Lower lobe of right lung (tissue), 2 donors: ENCODE measurements at regions not wholly inside any gene's neighbourhood (a gene's known extent, or its start where the extent isn't known, plus 50 kb on each side); places are given as distances from the start of the nearest gene placed in this dataset.

Experiments
- ATAC-seq, 2 donors: fragments of 200-7000 bp; cut with Tn5 transposase; one replicate each; pipeline ENCODE4 v1.9.1; 2020 to 2022; ENCODE audit warnings: mild to moderate bottlenecking in 2 of 2, moderate library complexity in 2 of 2
- DNase-seq: peaks from one replicate; pipeline ENCODE4 v3.0.0-alpha.2; 2020
- H3K27ac ChIP-seq: fragments of 200-600 bp; one replicate; pipeline ENCODE4 v1.8.0; 2022
- H3K27me3 ChIP-seq: fragments of 200-600 bp; one replicate; pipeline ENCODE4 v1.8.0; 2022; ENCODE audit warnings: low read depth
- H3K36me3 ChIP-seq: fragments of 200-600 bp; one replicate; pipeline ENCODE4 v1.8.0; 2022; ENCODE audit warnings: mild to moderate bottlenecking
- H3K4me1 ChIP-seq: fragments of 200-600 bp; one replicate; pipeline ENCODE4 v1.8.0; 2022
- H3K4me3 ChIP-seq: fragments of 200-600 bp; one replicate; pipeline ENCODE4 v1.8.0; 2022; ENCODE audit warnings: mild to moderate bottlenecking
- H3K9me3 ChIP-seq: fragments of 200-600 bp; one replicate; pipeline ENCODE4 v1.8.0; 2022
- intact Hi-C: fragments of 100-400 bp; cut with DNase I; formaldehyde crosslinking; loops from one replicate; pipeline ENCODE4 v1.11.0; 2022
- TF ChIP-seq, protein P1 (sequence below): fragments of 200-600 bp; IDR thresholded peaks from one replicate; pipeline ENCODE4 v1.8.0; 2022; ENCODE audit warnings: antibody characterized with exemption, mild to moderate bottlenecking
- donor health status: DM: no; HTN: yes; CAD: no; lungs with severe emphysema.

DNA sequence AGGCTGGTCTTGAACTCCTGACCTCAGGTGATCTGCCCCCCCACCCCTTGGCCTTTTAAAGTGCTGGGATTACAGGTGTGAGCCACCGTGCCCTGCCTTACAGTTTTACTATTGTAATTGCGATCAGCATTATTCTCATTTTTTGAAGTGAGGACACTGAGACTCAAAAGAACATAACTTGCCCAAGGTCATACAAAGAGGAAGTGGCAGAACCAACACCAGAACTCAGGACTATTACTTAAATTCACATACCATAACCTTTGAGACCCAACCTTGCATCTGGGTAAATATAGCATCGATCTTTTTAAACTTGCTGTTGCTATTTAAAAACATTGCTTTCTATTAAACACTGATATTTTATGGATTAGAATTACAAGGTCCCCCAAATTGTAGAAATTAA, 54.2 kb downstream of the FOXI1 start:
- Histone ChIP-seq H3K9me3 (no peaks in the 10 kb centered on the region), H3K4me1 (no peaks in the 10 kb centered on the region), H3K4me3 (no peak overlapping the region), H3K27ac (no peak overlapping the region), H3K36me3 (no peaks in the 10 kb centered on the region), H3K27me3 (no peaks in the 10 kb centered on the region)
- ATAC-seq (no peak), DNase-seq (no peak)
- intact Hi-C loops: no loop called here
- TF ChIP-seq, protein P1, sequence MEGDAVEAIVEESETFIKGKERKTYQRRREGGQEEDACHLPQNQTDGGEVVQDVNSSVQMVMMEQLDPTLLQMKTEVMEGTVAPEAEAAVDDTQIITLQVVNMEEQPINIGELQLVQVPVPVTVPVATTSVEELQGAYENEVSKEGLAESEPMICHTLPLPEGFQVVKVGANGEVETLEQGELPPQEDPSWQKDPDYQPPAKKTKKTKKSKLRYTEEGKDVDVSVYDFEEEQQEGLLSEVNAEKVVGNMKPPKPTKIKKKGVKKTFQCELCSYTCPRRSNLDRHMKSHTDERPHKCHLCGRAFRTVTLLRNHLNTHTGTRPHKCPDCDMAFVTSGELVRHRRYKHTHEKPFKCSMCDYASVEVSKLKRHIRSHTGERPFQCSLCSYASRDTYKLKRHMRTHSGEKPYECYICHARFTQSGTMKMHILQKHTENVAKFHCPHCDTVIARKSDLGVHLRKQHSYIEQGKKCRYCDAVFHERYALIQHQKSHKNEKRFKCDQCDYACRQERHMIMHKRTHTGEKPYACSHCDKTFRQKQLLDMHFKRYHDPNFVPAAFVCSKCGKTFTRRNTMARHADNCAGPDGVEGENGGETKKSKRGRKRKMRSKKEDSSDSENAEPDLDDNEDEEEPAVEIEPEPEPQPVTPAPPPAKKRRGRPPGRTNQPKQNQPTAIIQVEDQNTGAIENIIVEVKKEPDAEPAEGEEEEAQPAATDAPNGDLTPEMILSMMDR: no peak

DNA sequence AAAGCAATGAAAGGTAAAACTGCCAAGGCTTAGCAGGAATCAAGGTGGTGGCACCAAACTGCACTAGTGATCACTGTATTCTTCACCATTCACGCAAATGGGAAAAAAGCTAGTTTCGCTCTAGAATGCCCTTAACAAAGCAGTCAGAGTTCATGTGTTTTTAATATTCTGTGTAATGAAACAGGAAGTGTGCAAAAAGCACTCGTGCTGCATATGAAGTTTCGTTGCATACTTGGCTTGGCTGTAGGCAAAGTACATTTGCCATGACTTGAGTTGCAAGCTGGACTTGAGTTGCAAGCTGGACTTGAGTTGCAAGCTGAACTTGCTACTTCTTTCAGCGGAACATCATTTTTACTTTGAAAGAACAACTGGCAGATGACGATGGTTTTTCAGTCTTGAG, 55.4 kb downstream of the FOXI1 start:
- H3K36me3 ChIP-seq: no peaks in the 10 kb centered on the region
- H3K4me3 ChIP-seq: no peak overlapping the region
- H3K9me3 ChIP-seq: no peaks in the 10 kb centered on the region
- H3K27ac ChIP-seq: no peak overlapping the region
- DNase-seq (no peak), ATAC-seq (no peak)
- TF ChIP-seq, protein P1: no peak
- intact Hi-C loops: no loop called here
- H3K27me3 ChIP-seq: no peaks in the 10 kb centered on the region
- H3K4me1 ChIP-seq: no peaks in the 10 kb centered on the region

DNA sequence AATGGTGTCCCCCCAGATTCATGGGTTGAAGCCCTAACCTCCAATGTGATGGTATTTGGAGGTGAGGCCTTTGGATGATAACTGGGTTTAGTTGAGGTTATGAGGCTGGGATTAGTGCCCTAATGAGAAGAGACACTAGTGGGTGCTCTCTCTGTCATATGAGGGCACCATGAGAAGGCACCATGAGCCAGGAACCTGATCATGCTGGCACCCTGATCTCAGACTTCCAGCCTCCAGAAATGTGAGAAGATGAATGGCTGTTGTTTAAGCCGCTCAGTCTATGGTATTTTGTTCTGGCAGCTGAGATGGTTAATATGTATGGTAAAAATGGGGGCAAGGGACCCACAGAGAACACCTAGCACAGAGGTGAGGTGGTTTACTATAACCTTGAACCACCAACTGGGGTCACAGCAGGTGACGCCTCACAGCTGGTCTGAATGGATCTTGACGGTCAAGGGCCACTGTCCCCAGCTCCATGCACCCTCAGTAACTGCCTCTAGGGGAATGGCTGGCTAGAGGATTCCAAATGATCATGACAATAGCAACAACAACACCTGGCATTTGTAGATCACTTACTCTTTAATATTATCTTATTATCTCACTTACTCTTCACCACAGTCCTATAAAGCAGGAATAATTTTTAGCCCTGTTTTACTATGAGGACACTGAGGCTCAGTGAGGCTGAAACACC, 57.1 kb downstream of the FOXI1 start:
- Histone ChIP-seq H3K27me3 (no peaks in the 10 kb centered on the region), H3K9me3 (no peaks in the 10 kb centered on the region), H3K36me3 (no peaks in the 10 kb centered on the region), H3K27ac (no peak overlapping the region), H3K4me3 (no peak overlapping the region), H3K4me1 (no peaks in the 10 kb centered on the region)
- DNase-seq (no peak), ATAC-seq (no peak)
- intact Hi-C loops: no loop called here
- TF ChIP-seq, protein P1: no peak

DNA sequence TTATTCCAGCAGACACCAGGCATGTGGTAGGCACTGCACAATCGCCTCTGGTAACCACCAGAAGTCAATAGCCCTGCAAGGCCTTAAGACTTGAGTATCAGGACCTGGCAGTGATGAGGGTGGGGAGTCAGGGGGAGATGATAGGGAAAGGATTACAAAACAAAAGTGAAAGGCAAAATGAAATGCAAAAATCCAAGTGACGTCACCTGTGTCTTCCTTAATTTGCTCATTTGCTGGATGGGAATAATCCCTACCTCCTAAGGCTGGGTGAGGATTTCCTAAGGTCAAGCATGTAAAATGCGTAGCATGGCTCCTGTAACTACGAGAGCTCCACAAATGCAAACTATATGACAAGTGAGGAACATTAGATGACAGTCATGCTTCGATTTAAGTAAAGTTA, 58.4 kb downstream of the FOXI1 start:
- intact Hi-C loops: no loop called here
- no peaks in the 10 kb centered on the region for H3K36me3 ChIP-seq
- H3K9me3 ChIP-seq: no peaks in the 10 kb centered on the region
- no peaks in the 10 kb centered on the region for H3K4me1 ChIP-seq
- H3K4me3 ChIP-seq: no peak overlapping the region
- H3K27me3 ChIP-seq: no peaks in the 10 kb centered on the region
- no peak for ATAC-seq
- TF ChIP-seq, protein P1: no peak
- no peak for DNase-seq
- no peak overlapping the region for H3K27ac ChIP-seq

DNA sequence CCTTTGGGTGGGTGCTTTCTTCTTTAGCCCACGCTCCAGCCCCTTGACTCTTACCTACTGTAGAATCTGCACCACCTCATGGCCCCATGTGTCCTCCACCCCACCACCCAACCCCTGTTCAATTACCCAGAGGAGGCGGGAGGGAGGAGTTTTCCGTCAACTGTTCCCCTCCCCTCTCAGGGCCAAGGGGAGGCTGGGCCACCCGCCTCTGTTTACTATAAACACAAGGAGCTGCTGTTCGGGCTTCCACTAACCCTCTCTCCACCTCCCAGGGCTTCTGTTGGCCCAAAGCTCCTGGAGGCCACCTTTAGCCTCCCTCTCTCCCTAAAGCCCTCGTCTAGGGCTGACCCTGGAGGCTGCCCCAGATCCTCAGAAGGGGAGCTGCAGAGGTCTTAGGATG, 59.2 kb downstream of the FOXI1 start:
- Histone ChIP-seq H3K27ac (no peak overlapping the region), H3K9me3 (no peaks in the 10 kb centered on the region), H3K36me3 (no peaks in the 10 kb centered on the region), H3K4me1 (no peaks in the 10 kb centered on the region), H3K27me3 (no peaks in the 10 kb centered on the region), H3K4me3 (no peak overlapping the region)
- TF ChIP-seq, protein P1: no peak
- intact Hi-C loops: no loop called here
- DNase-seq: no peak
- ATAC-seq: no peak
